GM21576 (cell line): ENCODE measurements at regions not wholly inside any gene's neighbourhood (a gene's known extent, or its start where the extent isn't known, plus 50 kb on each side); places are given as distances from the start of the nearest gene placed in this dataset.
"Not testable (repeated sequence)": the region's sequence is repeated elsewhere in the genome, so short reads cannot be mapped to it uniquely, and the experiment has no call there.

Source experiments
- ATAC-seq: cut with Tn5 transposase; IDR thresholded peaks from one replicate; pipeline ENCODE4 v1.9.1; 2021; ENCODE audit warnings: mild to moderate bottlenecking, moderate library complexity; ENCODE audit not compliant: unreplicated experiment

DNA sequence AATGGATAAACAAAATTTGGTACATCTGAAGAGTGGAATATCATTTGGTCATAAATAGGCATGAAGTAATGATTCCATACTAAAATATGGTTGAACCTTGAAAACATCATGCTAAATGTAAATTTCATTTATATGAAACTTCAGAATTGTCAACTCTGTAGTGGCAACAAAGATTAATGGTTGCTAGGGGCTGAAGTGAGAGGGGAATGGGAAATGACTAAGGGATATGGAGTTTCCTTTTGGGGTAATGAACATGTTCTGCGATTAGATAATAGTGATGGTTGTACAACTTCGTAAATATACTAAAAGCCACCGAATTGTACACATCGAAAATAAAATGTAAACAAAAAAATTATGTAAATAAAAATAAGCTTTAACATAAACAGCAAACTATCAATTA, 384.1 kb upstream of the STEAP1 start:
- no peak for ATAC-seq

DNA sequence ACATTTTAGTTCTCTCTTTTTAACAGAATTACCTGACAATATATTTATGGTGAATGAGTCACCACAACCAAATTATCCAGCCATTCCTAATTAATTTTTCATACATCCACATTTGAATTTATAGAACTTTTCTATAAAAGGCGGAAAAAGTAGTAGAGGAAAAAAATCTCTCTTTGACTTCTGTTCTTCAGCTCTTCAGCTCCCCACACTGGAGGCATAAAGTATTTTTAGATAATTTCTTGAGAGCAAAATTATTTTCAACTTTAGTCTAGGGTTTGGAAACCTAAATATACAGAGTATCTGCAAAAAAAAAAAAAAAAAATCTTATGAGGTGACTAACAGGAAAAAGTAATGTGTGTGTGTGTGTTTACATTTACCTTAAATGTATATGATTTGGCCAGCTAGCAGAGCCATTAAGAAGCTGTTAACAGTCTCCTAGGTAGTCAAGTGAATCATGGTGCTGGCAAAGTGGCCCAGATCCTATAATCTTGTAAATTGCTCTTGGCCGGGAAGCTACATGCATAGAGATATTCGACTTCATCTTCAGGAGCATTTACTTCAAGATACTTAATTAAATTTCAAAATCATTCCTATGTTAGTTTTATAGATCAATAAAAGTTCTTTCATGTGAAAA, 383.1 kb upstream of the STEAP1 start:
- ATAC-seq, result no peak

DNA sequence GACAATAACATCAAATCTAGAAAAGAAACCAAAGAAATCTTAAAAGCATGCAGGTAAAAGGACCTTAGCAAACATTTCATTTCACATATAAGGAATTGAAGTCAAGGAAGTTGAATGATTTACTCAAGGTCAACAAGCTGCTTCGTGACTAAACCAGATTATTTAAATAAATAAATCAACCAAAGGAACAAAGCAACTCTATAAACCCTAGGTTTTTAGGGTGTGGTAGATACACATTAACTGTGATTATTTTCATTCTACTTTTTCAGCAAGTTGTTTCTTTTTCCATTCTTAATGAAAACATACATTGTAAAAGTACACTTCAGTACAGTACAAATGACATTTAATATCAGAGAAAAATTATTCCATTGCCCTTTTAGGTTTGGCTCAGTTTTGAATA, 382.0 kb upstream of the STEAP1 start:
- ATAC-seq, result no peak

DNA sequence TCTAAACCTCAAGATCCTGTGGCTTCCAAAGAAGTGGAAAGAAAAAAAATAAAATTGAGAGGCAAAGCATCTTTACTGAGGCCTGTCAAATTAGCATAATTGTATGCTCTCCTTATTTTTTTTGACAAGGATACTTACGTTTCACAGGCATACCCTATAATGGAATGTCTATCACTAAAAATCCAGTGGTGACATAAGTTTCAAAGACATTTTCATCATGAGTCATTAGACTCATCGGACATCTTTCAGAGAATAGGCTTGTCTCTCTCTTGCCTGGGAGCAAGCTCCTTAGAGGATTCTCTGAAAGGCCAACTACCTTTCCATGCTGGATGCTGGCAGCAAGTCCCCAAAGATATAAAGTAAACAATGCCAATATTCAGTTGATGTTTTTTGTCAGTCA, 380.7 kb upstream of the STEAP1 start:
- ATAC-seq, result no peak

DNA sequence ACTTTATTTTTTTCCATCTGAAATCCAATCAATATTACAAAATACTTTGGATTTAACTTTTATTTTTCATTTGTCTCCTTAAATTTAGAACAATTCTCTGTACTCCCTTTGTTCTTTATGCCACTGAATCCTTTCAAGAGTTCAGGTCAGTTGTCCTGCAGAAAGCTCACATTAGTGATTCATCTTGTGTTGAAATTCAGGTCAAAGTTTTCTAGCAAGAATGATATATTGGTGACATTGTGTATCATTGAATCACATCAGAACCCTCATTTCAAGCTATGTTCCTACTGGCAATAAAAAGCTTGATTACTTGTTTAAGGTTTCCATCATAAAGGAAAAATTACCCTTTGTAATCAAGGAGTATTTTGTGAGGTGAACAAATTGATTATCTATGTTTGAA, 378.8 kb upstream of the STEAP1 start:
- no peak for ATAC-seq

DNA sequence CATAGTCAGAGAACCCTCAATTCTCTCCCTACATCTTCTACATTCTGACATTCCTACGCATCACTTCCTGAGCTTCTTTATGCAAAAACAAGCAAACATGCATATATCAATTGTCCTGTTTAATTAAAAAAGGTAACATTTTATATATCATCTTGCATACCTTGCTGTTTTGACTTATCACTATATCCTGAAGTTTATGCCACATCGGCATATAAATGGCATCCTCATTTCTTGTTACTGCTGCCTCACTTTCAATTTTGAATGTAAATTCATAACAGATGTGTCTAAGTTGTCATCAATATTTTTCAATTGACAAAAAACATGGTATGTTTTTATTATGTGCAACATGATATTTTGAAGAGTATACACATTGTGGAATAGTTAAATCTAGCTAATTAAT, 377.3 kb upstream of the STEAP1 start:
- no peak for ATAC-seq

DNA sequence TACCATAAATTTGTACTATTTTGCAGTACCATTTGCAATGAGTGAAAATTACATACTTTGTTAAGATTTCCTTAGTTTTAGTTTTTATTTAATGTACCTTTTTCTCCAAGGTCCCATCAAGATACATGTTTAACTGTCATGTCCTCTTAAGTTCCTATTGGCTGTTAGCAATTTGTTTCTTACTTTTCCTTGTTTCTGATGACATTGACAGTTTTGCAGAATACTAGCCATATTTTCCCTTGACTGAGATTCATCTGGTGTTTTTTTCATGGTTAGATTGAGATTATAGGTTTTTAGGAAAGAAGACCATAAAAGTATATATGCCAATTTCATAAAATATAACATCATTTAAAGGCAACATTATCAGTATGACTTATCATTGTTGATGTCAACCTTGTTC, 376.8 kb upstream of the STEAP1 start:
- no peak for ATAC-seq

DNA sequence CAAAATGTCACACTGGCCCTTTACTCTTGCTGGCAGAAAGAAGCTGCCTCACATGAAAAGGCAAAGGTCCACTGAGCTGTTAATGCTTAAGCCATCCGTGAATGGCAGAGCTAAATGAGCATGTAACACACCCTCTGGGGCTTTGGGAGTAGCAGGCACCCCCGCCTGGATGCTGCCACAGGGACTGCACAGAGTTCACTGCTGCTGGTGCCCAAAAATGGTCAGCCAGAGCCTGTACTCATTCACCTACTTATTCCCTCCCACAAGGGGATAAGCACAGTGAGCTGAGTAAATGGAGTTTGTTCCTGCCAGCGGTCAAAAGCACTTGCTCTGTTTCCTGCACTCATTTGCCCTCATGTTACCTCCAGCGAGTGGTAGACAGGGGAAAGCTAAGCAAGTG, 374.0 kb upstream of the STEAP1 start:
- no peak for ATAC-seq

DNA sequence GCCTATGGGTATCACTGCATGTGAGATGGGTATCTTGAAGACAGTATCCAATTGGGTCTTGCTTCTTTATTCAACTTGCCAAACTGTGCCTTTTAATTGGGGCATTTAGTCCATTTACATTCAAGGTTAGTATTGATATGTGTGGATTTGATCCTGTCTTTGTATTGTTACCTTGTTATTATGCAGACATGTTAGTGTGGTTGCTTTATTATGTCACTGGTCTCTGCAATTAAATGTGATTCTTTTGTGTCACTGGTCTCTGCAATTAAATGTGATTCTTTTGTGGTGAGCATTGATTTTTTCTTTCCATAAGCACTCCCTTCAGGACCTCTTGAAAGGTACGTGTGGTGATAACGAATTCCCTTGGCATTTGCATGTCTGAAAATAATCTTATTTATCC, 357.8 kb upstream of the STEAP1 start:
- ATAC-seq, result no peak

DNA sequence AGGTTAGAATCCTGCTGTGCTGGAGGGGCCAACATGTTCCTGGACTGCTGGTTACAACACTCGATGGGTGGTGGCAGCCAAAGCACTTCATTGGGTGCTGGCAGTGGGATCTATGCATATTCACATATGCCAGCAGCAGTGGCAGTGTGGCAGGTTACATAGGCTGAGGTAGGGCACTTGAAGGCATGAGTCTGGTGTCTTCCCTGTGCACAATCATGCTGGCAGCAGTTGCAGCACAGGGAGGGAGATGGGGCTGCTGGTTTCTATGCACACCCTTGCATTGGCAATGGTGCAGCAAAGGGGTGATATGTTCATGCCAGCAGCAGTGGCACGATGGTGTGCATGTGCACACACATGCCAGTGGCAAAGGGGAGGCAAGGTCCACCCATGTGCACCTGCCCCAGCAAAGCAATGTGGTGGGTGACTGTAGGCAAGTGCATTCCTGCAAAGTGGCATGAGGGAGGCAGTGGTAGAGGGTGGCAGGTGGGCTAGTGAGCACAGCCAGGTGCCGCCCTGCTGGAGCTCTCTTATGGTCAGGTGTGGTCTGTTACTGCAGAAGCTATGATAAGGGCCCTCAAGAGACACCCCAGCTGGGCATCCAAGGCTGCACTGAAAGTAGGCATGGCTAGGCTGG, 356.2 kb upstream of the STEAP1 start:
- no peak for ATAC-seq

DNA sequence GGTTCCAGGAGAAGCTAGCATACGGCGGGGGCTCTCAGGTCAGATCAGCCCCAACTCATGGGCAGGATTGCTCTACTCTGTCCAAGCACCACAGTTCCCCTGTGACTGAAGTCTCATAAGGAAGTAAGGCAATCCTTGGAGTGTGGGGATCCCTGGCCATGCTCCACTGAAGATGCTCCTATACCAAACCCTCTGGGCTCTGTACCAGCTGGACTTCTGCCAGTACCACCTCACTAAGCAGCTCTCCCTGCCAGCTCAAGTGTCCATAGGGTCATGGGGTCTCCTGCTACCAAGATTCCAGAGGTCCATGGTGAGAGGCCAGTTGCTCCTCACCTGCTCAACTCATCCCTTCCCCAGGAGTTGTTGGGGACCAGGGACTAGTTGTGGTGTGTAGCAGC, 355.7 kb upstream of the STEAP1 start:
- no peak for ATAC-seq

DNA sequence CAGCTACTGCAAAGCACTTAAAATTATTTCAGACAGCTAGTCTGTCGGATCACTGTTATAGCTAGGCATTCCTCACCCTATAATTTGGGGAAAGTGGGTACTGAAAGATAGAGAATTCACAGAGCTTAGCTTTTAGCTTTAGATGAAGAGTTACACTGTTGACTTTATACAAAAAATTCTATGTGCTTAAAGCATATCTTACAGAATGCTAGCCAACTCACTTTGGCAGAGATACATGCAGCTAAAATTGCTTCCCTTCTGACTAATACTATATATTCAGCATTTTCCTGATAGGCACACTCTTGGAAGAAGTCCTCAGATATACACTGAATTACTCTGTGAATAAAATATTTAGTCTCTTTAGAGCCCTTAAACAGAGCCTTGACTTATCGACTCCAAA, 353.5 kb upstream of the STEAP1 start:
- ATAC-seq, result no peak

DNA sequence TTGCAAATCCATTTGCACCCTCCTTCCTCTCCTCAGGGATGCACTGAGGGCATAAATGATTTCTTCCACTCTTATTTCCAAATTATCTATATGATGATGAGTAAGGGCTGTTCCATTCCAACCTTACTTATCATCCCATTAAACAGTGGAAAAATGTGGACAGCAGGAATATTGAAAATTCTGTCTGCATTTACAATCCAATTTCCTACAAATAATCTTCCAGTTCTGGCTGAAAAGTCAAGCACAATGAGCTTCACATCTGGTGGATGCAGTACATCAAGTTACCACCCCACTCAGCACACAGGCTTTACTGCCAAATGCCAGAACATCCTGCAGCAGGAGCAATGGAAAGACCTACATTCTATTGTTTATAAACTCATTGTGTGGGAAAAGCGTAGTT, 345.0 kb upstream of the STEAP1 start:
- no peak for ATAC-seq

DNA sequence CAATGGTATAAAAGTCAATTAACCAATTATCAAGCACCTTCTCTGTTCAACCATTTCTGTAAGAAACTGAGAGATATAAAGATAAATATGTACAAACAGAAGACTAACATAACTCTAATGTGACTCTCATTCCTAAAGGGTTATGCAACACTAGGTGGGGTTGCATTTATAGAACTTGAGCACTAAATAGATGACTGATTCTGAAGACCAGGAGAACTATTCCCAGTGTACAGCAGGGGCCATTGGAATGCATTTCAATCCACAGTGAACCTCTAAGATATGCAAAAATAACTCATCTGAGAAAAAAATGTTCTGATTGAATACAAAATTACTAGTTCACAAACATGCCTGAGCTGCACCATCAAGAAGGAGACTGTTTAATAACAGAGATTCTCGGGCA, 341.2 kb upstream of the STEAP1 start:
- no peak for ATAC-seq

DNA sequence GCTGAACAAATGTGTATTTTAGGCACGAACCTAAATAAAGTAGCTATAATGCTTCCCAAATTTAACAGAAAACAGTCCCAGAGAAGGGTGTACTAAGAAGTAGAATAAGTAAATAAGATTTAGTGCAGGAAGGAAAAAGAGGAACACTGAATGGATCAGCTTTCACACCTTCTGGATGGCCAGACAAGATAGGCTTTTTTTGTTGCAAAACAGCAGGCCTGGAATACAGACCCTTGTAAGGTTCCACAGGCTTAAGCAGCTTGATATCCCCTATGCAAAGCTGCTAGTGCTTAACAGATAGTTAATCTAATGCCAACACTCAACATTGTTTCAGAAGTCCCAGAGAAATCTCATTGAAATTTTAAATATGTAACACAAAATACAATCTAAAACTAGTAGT, 328.1 kb upstream of the STEAP1 start:
- no peak for ATAC-seq

DNA sequence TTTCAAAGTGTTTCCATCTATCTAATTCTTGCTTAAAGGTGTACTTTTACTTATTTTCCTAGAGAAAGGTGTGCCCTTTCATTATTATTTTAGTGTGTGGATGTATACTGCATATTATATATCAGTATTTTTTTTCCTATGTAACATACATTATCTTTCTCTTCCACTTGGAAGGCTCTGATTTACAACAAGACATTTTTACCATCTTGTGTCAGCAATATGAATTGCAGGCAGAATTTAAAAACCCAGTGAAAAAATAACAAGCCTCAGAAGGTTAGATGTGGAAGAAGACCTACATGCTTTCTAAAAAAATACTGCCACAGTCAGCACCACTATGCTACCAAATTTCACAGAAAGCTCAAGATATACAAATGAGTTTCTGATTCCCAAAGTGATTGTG, 327.7 kb upstream of the STEAP1 start:
- no peak for ATAC-seq

DNA sequence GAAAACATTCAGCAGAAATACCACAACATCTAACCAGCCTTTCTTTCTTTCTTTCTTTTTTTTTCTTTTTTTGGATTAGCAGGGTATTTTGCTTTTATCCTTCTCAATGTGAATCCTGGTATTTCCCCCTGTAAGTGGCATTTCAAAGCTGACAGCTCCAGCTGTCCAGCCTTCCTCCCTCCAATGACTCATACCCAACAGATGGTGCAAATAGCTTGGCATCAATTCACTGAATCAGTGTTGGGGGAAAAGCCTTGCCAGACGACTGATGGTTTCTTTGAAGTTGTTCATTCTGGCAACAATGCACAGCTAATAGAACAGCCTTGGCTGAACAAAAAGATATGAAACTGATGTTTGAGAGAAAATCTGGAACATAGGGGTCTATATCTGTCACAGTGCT, 316.8 kb upstream of the STEAP1 start:
- no peak for ATAC-seq

DNA sequence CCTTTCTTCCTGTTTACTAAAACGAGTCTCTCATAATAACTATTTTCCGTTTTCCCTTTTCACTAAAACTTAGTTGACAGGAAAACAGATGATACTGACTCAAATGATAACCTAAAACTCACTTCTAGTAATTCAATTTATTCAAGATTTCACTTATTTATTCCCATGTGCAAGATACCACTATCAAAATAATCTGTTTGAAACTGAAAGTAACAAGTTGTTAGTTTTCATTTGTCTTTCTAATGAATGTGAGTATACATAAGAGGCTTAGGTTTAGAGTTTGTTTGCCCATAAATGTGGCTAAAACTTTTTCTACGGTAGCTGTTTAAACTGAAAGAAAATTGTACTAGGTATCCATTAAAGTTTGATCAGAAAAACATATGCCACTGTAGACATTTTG, 314.9 kb upstream of the STEAP1 start:
- ATAC-seq, result no peak

DNA sequence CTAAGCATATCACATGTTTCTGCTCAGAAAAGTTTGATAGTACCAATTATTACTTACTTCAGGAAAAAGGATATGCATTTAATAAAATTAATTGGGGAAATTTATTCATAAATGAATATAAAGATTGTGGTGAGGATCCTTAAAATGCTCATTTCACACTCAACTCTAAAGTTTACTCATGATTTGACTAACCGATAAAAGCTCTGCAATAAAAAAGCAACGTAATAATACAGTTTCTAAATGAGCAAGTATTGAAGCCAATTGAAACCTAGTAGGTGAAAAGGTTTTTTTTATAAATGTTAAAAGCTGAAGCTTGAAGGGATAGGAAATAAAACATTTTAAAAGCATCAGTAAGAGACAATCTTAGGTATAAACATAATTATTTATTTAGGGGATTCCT, 308.3 kb upstream of the STEAP1 start:
- no peak for ATAC-seq

DNA sequence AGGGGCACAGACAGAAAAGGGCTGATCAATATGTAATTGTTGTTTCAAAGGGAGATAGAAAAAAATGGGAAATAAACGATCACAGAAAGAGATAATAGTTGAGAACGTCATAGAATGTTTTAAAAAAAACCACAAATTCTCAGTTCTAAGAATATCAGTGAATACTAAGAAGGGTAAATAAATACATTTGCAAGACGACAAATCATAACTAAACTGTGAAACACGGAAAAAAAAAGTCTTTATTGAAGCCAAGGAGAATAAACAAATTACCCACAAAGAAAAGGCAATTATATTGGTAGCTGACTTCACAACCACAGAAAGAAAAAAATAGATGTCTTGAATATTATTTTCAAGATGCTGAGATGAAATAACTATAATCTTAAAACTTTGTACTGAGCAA, 305.2 kb upstream of the STEAP1 start:
- ATAC-seq, result no peak

DNA sequence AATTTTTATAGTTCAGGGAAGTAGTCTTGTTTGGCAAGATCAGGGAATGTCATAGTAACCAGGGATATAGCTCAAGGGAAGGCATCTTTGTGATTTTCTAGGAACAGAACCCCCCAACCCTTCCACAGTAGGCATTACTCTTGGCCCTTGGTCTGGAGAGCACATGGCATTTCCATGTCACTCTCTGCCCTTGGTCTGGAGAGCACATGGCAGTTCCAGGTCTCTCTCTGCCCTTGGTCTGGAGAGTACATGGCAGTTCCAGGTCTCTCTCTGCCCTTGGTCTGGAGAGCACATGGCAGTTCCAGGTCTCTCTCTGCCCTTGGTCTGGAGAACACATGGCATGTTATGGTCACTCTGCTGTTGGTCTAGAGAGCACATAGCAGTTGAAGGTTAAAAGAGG, 297.2 kb upstream of the STEAP1 start:
- not testable (repeated sequence) for ATAC-seq

DNA sequence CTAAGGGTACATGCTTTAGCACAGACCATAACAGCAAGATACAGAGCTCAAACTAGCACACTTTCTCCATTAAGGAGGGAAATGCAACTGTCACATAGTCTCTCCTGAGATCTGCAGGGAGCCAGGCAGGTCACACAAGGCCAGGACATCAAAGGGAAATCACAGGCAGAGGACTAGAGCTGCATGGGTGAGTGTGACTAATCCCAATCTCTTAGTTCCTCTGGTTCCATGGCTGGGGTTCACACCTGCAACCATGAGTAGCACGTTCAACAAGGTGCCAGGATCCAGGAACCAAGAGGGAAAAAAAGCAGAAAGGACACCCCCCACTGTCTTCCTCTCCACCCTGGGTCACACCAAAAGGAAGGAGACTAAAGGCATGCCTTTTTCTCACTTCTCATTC, 296.5 kb upstream of the STEAP1 start:
- ATAC-seq, result no peak

DNA sequence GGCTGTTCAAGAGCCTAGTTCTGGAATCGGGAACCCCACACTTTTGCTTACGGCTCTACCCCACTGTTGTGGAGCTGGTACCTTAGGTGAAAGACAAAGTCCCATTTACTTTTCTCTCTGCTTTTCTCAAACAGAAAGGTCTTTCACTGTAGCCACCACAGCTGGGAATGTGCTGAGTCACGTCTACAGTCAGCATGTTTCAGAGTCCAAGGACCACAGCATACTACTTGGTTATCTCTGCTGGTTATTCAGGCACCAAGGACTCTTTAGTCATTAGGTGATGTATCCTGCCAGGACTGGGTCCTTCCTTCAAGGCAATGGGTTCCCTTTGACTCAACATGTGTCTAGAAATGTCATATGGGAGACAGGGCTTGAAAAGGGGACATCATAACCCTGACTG, 266.8 kb upstream of the STEAP1 start:
- ATAC-seq, result no peak
